D721Med (cell line): ENCODE measurements at regions not wholly inside any gene's neighbourhood (a gene's known extent, or its start where the extent isn't known, plus 50 kb on each side); places are given as distances from the start of the nearest gene placed in this dataset.

Experiments used
- DNase-seq: peaks from one replicate; pipeline ENCODE4 v3.0.0; 2011; ENCODE audit warnings: low spot score; ENCODE audit not compliant: insufficient read length
- FAIRE-seq: peaks from 2 replicates; lab custom pipeline; 2011; peaks lifted over from hg19 to GRCh38; lab: Jason Lieb, UNC
- TF ChIP-seq, protein P1 (sequence below): IDR thresholded peaks from 2 replicates; pipeline ENCODE4 v1.5.1; 2012; ENCODE audit warnings: mild to moderate bottlenecking, control low read depth; ENCODE audit not compliant: insufficient read depth; ENCODE audit errors: missing control alignments

DNA sequence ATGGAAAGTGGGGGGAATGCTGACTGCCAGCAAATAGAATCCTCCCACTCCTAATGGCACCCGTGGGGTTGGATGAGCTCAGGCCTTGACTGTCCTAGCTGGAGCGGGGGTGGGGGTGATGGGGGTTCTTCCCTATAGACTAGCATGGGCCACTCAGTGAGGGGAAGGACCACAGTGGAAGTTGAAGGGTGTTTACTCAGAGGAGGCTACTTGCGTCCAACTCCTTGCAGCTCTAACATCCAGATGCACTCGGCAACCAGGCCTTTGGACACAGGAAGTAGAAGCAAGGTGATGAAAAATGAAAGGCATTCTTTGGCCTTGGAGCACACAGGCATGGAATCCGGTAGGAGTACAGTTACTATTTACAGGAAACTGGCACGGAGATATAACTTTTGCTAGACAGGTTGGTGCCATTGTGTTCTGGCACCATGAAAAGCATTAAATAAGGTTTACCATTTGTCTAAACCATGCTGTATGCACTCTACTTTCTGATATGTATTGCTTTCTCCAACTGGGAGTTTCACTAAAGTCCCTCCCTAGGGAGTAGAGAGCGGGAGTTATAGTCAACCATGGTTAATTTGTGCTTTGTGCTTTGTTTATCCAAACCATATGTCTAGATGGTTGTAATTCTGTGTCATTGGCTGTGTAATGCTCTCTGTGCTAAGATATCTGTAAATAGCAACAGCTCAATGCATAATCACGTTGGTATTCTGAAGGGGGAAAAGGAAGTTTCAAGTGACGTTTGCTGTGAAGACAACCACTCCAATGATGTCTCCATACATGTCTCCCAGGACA, 125.3 kb downstream of the TSHZ3 start:
- TF ChIP-seq, protein P1, sequence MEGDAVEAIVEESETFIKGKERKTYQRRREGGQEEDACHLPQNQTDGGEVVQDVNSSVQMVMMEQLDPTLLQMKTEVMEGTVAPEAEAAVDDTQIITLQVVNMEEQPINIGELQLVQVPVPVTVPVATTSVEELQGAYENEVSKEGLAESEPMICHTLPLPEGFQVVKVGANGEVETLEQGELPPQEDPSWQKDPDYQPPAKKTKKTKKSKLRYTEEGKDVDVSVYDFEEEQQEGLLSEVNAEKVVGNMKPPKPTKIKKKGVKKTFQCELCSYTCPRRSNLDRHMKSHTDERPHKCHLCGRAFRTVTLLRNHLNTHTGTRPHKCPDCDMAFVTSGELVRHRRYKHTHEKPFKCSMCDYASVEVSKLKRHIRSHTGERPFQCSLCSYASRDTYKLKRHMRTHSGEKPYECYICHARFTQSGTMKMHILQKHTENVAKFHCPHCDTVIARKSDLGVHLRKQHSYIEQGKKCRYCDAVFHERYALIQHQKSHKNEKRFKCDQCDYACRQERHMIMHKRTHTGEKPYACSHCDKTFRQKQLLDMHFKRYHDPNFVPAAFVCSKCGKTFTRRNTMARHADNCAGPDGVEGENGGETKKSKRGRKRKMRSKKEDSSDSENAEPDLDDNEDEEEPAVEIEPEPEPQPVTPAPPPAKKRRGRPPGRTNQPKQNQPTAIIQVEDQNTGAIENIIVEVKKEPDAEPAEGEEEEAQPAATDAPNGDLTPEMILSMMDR, result no peak
- no peak for FAIRE-seq
- DNase-seq, result no peak

DNA sequence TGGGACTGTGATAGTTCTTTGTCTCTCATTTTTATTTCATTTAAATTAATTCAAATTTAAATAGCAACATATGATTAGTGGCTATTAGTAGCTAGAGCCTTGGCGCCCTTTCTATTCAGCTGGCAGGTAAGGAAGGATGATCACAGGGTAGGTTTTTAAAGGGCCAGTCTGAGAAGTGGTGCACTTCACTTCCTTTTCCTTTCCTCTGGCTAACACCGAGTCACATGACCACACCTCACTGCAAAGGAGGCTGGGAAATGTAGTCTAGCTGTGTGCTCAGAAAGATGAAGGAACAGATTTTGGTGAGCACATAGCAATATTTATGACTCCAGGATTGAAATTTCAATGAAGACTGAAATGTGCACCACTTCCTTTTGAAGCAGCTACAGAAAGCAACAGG, 128.7 kb downstream of the TSHZ3 start:
- no peak for FAIRE-seq
- TF ChIP-seq, protein P1, result no peak
- DNase-seq, result no peak

DNA sequence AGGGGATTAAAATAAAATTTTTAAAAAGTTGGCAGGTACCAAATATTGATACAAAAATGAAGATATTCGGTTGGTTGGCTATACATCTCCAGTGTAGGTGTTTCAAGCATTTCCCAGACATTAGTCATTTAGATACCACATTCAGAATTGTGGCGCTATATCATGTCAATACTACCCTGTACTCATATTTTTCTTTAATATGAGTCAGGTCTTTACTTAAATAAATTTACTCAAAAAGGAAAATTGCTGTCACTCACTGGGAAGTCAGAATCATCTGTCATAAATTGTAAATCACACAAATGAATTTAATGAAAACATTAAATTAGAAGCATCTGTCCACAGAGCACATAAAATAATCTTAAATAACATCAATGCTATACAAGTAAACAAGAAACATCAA, 134.2 kb downstream of the TSHZ3 start:
- FAIRE-seq (no peak), DNase-seq (no peak)

DNA sequence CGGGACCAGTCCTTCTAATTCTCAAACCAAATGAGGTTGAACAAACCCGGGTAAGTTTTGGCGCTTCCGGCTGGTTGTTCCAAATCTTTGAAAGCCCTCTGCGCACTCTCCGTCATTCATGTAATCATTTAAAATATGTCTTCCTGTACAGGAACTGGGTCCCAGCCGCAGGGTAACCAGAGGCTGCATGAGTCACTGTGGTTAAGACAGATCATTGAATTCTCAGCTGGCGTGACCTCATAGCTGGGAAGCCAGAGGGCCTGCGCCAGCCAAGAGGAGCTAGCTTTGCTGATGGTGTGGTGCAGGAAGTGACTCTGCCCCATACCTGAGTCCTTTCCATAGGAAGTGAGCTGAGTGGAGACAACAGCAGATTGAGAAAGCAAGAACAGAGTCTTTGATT, 135.2 kb downstream of the TSHZ3 start:
- DNase-seq (no peak), FAIRE-seq (no peak)
- TF ChIP-seq, protein P1, result no peak

More for the DNA sequence above, 134.2 kb downstream of the TSHZ3 start:
- TF ChIP-seq, protein P1, result no peak

DNA sequence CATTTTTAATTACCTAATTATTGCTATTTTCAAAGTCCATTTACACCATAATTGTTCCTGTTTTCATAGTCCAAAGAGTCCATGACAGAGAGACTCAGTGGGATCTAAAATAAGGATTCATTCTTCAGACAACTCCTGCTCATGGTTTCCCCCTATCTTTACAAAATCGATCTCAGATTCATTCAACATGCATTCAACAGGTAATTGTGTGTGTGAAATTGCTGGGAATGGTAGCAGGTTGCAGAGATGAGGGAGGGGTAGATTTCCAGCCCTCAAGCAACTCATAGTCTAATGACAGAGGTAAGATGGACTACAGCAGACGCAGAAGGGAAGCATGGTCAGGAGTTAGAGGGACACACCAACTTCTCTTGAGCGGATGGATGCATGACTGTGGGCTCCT, 138.1 kb downstream of the TSHZ3 start:
- TF ChIP-seq, protein P1, result no peak
- DNase-seq (no peak), FAIRE-seq (no peak)

DNA sequence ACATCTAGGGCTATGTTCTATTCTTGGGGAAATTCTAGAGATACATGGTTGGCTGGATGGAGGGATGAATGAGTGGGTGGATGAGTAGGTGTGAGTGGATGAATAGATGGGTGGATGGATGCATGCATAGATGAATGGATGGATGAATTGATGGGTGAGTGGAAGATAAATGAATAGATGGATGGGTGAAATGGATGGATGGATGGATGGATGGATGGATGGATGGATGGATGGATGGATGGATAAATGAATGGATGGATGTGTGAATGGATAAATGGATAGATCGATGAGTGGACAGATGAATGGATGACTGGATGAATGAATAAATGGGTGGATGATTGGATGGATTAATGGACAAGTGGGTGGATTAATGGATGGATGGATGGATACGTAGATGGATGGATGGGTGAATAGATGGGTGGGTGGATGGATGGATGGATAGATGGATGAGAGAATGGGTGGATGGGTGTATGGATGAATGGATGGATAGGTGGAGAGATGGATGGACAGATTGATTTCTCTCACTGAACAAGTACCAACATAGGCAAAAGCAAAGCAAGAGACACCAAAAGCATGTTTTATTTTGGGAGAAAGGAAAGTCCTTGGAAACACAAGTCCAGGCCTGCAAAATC, 143.2 kb downstream of the TSHZ3 start:
- DNase-seq, result no peak
- no peak for FAIRE-seq
- TF ChIP-seq, protein P1, result no peak

DNA sequence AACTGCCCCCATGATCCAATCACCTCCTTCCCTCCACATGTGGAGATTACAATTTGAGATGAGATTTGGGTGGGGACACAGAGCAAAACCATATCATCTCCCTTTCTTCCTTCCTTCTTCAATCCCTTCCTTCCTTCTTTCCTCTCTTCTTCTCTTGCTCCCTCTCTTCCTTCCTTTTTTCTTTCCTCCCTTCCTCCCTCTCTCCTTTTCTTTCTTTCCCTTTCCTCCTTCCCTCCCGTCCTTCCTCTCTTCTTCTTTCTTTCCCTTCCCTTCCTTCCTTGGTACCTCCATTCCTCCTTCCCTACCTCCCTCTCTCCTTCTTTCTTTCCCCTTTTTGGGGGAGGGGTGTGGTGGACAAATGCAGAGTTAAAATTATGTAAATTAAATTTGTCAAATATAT, 145.1 kb downstream of the TSHZ3 start:
- TF ChIP-seq, protein P1, result no peak
- no peak for FAIRE-seq
- DNase-seq, result no peak
